GM18907 (cell line): ENCODE measurements at regions not wholly inside any gene's neighbourhood (a gene's known extent, or its start where the extent isn't known, plus 50 kb on each side); places are given as distances from the start of the nearest gene placed in this dataset.

Experiments
- ATAC-seq: cut with Tn5 transposase; IDR thresholded peaks from one replicate; pipeline ENCODE4 v1.9.1; 2021; ENCODE audit warnings: mild to moderate bottlenecking, moderate library complexity; ENCODE audit not compliant: unreplicated experiment

DNA sequence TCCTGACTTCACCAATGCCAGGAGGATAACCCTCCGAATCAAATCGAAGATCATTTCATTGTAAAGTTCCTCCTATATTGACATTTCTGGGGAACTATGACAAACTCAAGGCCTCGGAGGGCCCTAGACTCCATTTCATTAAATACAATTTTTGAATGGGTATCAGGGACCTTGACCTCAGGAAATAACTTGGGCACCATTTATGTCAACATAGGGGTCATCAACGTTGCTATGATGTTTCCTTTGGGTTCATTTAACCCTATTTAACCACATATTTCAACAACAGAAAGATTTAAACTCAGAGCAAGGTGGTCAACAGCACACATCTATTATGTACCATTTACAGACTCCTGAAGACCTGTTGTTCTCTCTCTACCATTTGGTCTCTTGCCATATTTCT lies 395.1 kb downstream of the TRIML1 start:
- ATAC-seq, result no peak

DNA sequence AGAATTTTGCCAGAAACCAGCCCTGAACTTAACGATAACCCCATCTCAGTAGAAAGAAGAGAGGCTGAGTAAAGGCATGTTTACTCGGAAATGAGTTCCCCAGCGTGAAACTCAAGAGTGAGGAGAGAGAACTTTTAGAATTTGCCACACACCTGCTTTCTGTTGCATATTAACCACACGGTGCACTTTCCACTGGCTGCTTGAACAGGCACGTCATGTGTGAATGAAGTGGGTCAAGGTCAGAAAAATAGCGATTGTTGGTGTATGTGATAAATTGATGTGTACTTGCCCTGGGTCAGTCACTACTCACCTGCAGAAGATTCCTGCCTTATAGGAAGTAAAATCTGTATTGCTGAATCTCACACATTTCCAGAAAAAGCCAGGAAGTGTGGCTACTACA lies 395.7 kb downstream of the TRIML1 start:
- ATAC-seq, result no peak

DNA sequence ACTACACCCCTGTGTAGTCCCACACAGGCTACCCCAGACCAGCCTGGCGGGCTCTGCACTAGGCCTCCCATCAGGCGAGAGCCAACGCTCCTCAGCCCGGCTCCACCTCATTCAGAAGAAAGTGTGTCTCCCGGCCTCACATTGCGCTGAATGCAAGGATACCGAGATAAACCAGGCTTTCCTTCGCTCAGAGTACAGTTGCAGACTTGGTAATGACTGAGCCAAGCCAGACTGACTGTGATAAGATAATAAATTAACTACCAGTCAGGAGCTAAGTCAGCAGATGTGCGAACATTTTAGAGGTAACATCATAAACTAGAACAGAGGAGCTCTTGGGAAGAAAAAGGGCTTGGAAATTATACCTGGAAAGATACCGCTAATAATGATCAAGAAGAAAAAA lies 397.6 kb downstream of the TRIML1 start:
- no peak for ATAC-seq

DNA sequence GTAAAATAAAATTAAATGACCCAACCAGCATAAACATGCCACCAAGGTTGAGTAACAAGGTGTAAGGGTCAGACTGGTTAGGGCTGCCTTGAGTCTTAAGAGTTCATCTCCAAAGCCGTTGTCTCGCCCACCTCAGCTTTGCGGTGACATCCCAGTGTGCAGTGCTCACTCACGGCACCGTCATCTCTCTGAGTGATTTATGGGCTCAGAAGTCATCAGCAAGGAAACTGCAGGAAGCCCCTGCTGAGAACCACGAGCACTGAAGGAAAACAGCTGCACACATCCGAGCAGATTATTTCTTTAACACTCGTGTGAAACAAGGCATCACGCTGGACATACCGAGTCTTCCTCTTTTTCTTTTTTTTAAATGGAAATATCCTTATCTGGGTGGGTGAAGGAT lies 411.1 kb downstream of the TRIML1 start:
- ATAC-seq, result no peak

DNA sequence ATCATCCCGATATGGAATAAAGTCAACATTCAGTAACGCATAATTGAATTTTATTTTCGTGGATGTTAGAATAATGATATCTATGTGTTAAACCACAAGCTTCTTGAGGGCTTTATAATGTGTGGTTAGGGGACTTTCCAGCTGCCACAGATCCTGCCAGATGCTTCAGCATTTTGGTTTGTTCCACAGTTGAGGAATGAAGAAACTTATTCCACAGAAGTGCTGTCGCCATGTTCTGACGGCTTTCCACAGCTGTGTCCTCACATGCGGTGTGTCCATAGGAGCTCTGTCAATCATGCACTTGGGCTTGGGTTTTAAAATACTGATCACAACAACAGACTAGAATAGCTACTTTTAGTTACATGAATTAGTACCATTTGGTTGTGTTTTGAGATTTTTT lies 411.9 kb downstream of the TRIML1 start:
- ATAC-seq, result no peak

DNA sequence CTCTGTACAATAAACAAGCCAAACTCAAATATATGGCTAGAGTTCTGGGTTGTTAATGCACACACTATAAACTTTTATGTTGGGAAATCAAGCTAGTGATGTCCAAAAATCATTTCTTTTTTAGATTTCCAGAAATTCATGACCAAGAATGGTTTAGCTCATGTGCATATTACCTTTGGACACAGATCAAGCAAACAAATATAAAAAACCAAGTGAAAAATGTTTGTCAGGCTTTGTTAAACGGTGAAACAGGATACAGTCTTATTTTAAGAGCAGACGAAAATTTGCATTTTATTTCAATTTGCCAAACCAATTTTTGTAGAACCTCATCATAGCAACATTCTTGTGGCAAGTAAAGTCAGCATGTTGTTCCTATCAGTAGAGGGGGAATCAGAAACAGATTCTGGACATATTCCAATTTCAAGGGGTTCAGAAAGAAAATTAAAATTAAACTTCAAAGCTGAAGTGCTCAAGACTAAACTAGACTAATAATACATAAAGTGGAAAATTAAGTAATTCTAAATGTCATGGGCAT lies 413.6 kb downstream of the TRIML1 start:
- ATAC-seq, result no peak

DNA sequence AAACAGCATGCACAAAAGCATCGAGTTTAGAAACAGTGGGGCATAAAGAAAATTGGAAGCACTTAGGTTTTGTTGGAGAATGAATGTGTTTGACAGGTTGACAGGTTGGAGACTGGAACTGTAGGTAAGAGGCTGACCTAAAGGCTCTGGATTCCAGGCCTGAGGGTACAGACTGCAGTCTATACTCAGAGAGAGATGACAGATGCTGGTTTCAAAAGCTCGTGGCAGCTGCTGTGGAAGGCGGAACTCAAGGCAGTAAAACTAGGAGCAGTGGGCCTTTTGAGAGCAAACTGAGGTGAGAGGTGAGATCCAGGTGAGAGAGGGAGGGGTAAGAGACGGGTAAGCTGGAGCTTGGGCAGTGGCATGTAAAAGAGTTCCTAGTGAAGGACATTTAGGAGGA lies 415.2 kb downstream of the TRIML1 start:
- no peak for ATAC-seq

DNA sequence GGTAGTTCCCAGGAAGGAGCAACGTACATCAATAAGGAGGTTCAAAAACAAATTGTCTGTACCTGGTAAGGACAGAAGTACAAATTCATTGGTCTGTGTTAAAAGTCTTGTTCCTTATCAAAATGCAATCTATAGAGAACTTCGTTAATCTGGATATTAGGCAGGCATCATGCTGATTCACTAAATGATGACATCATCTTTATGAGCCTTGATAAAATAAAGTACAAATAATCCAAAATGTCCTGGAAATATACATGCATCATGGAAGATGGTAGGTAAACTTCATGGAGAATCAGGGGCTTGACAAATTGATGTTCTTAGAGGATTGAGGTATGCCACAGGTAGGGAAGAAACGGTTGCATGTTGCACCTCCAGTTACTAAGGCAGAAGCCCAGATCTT lies 433.9 kb downstream of the TRIML1 start:
- ATAC-seq, result no peak

DNA sequence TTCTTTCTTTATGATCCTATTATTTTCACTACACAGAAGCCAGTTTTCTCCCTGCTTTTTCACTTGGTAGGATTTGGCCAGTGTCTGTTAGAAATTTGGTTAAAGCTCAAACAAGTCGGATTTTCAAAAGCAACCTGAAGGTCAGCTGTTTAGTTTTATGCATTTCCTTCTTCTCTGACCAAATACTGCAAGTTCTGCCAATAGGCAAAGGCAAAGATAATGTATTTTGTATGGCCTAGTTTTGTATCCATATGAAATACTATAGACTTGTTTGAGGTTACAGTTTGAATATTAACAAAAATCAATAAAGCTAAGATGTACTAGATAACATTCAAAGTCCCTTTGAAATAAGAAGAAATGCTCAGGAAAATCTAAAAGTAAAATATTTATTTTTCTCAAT lies 439.4 kb downstream of the TRIML1 start:
- ATAC-seq, result no peak

DNA sequence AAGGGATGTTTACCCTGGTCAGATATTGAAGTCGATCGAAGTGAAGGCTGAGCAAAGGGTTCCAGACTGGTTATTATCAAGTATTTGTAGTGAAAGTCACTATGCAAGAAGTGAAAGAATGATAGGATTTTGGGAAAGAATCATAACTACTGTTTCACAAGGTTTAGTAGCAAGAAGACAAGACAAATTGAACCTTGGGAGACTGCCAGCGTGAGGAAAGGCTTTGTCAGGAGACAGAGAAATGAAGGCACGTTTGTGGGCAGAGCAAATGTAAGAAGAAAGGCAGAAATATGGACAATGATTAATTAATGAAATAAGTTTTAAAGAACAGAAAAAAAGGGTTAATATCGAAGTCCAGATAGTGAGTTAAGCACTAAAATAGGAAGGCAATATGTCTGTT lies 456.8 kb downstream of the TRIML1 start:
- ATAC-seq, result no peak

DNA sequence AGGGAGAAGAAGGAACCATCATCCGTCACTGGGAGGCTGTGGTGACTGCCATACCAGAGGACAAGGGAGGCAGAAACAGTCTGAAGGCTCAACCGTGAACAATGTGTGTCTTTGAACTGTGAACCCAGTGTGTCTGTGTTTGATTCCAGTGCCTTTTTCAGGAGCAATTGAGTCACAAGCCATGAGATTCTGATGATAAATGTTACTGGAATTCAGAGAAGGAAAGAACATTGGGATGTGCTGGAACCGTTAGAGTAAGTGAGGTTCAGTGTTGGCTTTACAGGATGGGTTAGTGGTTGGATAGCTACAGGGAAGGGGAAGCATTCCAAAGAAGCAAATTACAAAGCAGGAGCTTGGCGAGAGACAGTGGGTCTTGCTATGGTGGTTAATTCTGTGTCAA lies 464.4 kb downstream of the TRIML1 start:
- no peak for ATAC-seq

DNA sequence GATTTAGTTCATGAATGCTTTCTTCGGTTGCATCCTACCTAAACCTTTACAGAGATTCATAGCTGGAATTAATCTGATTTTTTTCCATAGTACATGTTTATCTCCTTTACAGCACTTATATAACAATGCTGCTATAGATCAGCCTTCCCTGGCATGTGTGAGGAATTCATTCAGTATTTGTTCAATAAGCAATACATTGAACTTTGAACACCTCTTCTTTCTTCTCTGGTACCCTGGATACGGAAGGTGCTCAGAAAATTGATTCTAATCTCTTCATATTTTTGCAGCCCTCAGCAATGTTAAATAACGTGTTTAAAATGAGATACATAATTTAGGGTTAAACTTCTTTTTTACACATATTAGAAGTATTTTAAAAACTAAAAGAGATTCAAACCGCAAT lies 467.4 kb downstream of the TRIML1 start:
- no peak for ATAC-seq

DNA sequence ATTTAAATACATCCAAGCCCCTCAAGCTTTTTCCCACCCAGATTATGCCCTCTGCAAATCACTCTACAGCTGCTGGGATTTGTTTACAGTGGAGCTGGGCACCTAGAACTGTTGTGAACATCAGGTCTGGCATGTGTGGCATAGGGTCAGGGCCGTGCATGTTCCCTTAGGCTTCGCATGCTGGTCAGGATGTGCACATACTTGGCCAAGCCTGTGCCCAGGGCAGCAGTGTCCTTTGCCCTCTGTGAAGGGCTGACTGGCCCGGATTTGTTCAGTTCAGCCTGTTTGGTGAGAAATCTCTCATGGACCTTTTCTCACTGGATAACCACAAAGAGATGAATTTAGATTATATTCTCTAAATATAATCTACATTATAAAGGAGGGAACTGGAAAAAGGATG lies 471.9 kb downstream of the TRIML1 start:
- ATAC-seq, result no peak

DNA sequence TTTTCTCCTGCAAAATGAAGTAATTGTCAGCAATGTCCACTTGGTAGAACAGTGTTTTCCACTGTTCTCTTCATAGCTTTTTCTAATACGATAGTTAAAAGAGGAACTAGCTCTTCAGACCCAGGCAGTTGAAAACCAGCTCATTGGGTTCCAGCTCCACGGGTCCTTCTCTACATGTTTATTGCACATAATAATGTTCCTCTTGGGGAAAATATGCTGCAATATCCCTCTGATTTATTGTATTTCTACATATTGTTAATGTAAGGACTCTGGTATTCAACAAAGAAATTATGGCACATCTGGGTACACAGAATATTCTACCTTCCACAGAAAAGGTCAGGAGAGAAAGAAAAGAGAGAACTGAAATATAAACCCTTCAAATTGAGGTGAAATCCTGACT lies 473.4 kb downstream of the TRIML1 start:
- ATAC-seq, result no peak

DNA sequence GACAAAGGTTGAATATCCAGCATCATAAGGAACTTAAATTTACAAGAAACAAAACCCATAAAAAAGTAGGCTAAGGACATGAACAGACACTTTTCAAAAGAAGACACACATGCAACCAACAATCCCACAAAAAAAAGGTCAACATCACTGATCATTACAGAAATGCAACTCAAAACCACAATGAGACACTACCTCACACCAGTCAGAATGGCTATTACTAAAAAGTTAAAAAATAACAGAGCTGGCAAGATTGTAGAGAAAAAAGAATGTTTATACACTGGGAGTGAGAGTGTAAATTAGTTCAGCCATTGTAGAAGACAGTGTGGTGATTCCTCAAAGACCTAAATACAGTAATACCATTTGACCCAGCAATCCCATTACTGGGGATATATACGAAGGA lies 474.7 kb downstream of the TRIML1 start:
- ATAC-seq, result no peak

DNA sequence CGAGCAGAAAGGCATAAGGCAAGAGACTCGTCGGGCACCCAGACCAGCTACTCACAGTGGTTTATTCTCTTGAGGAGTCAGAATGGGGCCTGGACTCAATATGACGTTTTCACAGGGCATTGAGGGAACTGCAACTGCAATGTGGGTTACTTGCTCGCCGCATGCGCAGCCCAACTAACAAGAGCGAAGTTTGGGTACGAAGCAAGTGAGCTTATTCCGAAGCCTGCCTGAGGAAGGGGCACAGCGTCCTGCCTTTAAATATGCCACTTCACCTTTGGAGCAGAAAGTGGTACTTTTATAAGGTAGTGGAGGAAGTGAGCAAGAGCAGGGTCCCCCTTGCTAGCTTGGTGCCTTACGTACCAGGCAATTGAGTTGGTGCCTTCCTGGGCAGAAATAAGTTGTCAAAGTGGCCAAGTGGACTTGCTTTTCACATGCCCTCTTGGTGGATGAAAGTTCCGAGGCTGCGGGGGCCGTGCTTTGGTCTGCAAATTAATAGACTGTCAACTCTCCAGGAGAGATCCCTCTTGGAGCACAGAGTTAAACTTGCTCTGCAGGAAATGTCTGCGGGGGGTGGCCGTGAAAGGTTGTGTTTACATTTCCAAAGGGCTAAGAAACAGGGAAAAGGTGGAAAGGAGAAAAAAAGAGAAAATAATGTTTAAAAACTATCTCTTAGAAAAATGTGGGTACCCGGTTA lies 480.4 kb downstream of the TRIML1 start:
- ATAC-seq, result no peak

DNA sequence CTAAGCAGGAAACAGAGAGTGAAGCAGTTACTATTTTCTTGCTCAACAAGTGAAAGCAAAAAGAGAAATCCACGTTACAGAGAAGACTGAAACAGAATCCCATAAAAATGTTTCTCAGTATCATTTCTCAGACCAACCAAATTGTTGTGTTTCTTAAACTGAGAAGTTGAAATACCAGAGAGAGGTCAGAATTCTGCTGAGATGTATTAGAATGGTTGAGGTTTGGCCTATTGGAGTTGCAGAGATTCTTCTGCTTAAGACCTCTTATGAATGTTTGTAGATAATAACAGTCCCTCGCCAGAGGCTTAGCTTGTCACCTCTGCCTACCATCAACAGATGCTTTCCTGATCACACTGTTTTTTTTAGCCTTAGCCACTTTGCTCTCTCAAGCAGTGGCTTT lies 481.4 kb downstream of the TRIML1 start:
- ATAC-seq, result no peak

DNA sequence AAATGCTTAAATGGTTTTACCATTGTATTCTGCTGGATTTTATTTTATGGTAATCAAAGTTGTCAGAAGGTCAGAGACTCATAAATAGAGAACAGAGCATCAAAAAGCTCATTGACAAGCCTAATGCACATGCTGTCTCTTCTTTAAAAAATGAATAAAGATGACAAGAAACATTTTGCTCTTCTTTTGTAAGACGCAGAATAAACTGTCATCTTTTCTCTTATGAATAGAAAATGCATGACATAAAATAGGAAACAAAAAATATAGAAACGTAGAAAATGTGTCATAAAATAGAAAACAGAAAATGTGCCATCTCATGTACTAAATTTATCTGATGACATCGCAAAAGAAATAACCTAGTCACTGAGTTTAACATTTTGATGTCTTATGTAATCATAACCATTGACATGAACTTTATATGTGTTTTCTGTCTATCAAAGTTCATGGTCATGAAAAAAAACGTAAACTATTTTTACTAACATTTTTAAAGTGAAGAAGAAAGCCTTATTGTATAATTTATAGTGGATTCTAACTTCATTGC lies 484.1 kb downstream of the TRIML1 start:
- ATAC-seq, result no peak

DNA sequence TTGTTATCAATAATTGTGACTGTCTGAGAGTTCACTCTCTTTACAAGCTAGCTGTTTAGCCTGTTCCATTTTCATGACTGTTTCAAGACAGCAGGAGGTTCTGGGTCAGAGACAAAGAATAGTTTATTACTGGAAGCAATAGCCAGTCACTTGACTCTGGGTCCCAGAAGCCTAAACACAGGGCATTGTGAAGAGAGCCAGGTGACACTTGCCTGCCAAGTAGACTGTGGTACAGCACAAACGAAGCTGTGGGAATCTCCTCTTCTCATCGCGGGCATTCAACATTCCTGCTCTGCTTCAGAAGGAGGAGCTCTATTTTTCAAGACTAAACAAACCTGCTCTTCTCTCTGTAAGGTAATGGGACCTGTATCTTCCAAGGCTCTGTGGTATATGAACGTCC lies 485.1 kb downstream of the TRIML1 start:
- ATAC-seq, result no peak

DNA sequence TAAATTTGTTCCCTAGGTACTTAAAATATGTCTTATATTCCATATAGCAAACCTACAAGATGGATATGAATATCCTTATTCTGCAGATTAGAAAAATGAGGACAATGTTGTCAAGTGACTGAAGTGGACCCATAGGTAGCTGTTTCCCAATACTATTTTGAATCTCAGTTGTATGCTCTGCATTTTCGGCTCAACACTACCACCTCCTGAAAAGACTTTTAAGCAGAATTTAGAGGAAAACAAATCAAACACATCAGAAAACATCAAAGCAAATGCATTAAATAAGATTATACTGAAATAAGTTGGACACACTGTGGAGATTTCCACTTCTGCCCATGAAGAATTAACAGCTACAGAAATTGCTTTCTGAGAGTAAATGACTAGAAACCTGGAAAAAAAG lies 488.7 kb downstream of the TRIML1 start:
- no peak for ATAC-seq

DNA sequence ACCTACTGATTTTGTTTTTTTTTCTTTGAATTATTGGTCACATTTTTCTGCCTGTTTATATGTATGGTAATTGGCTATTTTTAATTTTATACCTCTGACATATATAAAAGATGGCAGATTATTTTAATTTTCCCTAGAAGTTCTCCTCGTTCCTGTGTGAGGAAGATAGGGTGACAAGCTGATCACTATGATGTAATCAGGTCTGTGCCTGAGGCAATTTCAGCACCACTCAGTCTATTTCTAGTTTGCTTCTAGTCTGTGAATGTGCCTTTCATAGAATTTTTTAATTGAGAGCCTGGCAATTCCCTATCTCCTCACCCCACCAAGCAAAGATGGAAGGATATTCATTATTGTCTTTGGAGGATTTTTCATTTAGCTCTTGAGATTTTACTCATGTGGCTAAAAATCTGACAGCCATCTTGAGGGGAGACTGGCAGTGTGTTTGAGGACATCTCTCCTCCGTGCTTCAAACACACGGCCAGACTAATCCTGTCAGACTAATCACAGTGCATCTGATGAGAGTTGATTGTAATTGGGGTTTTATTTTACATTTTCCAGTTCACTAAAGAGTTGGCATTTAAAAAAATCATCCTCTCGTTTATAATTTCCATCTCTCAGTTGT lies 500.3 kb downstream of the TRIML1 start:
- no peak for ATAC-seq

DNA sequence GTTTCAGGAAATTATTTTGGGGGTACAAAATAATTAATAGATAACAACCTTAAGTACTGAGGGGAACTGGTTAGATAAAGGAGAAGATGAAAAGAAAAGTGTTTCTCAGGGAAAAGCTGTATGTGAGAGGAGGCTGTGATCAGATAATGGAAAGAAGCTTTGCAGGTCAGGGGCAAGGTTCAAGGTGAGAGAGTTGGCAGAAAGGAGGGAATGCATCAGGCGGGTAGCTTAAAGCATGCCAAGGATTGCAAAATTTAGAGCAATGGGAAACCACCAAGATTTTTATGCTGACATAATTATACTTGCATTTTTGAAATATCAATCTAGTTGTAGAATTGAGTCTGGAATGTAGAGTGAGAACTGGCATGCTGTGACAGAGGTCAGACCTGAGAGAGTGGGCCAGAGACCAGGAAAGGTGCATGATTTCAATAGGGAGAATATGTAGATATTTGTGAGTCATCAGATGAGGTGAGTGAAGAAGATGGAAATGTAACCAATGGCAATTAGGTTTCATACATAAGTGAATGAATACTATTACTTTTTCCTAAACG lies 508.7 kb downstream of the TRIML1 start:
- ATAC-seq, result no peak
